SK-N-DZ (cell line): ENCODE measurements at regions not wholly inside any gene's neighbourhood (a gene's known extent, or its start where the extent isn't known, plus 50 kb on each side); places are given as distances from the start of the nearest gene placed in this dataset.
"Not testable (repeated sequence)": the region's sequence is repeated elsewhere in the genome, so short reads cannot be mapped to it uniquely, and the experiment has no call there.

ENCODE experiments used
- DNase-seq: peaks from one replicate; pipeline ENCODE4 v3.0.0-alpha.2; 2015; ENCODE audit warnings: low spot score

GRCh38 chr18:29882620-29883019 lies 1159.9 kb downstream of the DSC3 start:
- DNase-seq, result no peak

- DNase-seq, result no peak
Observed at GRCh38 chr18:29879763-29880162, 1162.8 kb downstream of the DSC3 start.

GRCh38 chr18:29874519-29875098 lies 1167.9 kb downstream of the DSC3 start:
- peak; percentile 47 for DNase-seq

- DNase-seq, result no peak
Observed at GRCh38 chr18:29873211-29873610, 1169.3 kb downstream of the DSC3 start.

GRCh38 chr18:29871246-29871645 lies 1171.3 kb downstream of the DSC3 start:
- DNase-seq, result no peak

- DNase-seq, result no peak
Observed at GRCh38 chr18:29862824-29863223, 1179.7 kb downstream of the DSC3 start.

GRCh38 chr18:29855637-29856036 lies 1186.9 kb downstream of the DSC3 start:
- no peak for DNase-seq

GRCh38 chr18:29853126-29853525 lies 1189.4 kb downstream of the DSC3 start:
- no peak for DNase-seq

- no peak for DNase-seq
Observed at GRCh38 chr18:29849144-29849543, 1193.4 kb downstream of the DSC3 start.

- DNase-seq, result no peak
Observed at GRCh38 chr18:29841631-29842030, 1200.9 kb downstream of the DSC3 start.

- no peak for DNase-seq
Observed at GRCh38 chr18:29840089-29840488, 1202.5 kb downstream of the DSC3 start.

GRCh38 chr18:29838961-29839360 lies 1203.6 kb downstream of the DSC3 start:
- DNase-seq, result not testable (repeated sequence)

GRCh38 chr18:29838556-29838955 lies 1204.0 kb downstream of the DSC3 start:
- no peak for DNase-seq

GRCh38 chr18:29823671-29824070 lies 1218.9 kb downstream of the DSC3 start:
- no peak for DNase-seq

GRCh38 chr18:29821544-29821943 lies 1221.0 kb downstream of the DSC3 start:
- no peak for DNase-seq

- DNase-seq, result no peak
Observed at GRCh38 chr18:29811519-29811918, 1231.0 kb downstream of the DSC3 start.

GRCh38 chr18:29780816-29781215 lies 1261.7 kb downstream of the DSC3 start:
- DNase-seq, result no peak

- DNase-seq, result no peak
Observed at GRCh38 chr18:29779096-29779495, 1263.4 kb downstream of the DSC3 start.

- DNase-seq, result no peak
Observed at GRCh38 chr18:29753379-29753778, 1289.2 kb downstream of the DSC3 start.

GRCh38 chr18:29749704-29750103 lies 1292.8 kb downstream of the DSC3 start:
- DNase-seq, result no peak

- no peak for DNase-seq
Observed at GRCh38 chr18:29741461-29741860, 1301.1 kb downstream of the DSC3 start.

- no peak for DNase-seq
Observed at GRCh38 chr18:29737620-29738019, 1304.9 kb downstream of the DSC3 start.

GRCh38 chr18:29737190-29737589 lies 1305.4 kb downstream of the DSC3 start:
- no peak for DNase-seq

- DNase-seq, result no peak
Observed at GRCh38 chr18:29730073-29730472, 1312.5 kb downstream of the DSC3 start.
